ENCODE measurements at regions not wholly inside any gene's neighbourhood (a gene's known extent, or its start where the extent isn't known, plus 50 kb on each side); places are given as distances from the start of the nearest gene placed in this dataset.

DNA sequence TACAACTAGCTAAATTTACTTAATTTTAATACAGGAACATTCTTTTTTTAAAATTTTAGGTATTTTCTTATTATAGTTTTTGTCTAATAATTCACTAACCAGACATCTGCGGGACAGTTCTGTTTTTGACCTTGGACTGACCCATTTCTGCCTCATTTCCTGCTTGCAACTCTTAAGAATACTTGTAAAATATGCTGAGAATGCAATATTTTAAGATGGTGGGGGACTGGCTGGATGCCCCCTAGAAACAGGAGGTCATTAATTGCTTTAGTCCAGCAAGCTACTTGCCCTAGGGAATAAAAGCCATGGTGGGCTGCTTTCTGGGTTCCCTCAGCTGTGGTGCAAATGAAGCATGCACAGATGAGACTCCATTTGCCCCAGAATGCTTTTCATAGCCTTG, 2348.4 kb downstream of the PCDH7 start:
- Histone ChIP-seq H3K27me3 (no peaks in the 10 kb centered on the region), H3K9me3 (peaks cover 10 to 12% of the 10 kb centered on the region in 2 donors), H3K36me3 (no peaks in the 10 kb centered on the region), H3K4me3 (no peak overlapping the region), H3K4me1 (no peaks in the 10 kb centered on the region), H3K27ac (no peak overlapping the region)
- intact Hi-C loops (cut with DNase I; ENCODE audit: low total_unique reads): no loop called here
- TF ChIP-seq, protein P1, sequence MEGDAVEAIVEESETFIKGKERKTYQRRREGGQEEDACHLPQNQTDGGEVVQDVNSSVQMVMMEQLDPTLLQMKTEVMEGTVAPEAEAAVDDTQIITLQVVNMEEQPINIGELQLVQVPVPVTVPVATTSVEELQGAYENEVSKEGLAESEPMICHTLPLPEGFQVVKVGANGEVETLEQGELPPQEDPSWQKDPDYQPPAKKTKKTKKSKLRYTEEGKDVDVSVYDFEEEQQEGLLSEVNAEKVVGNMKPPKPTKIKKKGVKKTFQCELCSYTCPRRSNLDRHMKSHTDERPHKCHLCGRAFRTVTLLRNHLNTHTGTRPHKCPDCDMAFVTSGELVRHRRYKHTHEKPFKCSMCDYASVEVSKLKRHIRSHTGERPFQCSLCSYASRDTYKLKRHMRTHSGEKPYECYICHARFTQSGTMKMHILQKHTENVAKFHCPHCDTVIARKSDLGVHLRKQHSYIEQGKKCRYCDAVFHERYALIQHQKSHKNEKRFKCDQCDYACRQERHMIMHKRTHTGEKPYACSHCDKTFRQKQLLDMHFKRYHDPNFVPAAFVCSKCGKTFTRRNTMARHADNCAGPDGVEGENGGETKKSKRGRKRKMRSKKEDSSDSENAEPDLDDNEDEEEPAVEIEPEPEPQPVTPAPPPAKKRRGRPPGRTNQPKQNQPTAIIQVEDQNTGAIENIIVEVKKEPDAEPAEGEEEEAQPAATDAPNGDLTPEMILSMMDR (IDR thresholded peaks at IDR 0.05): no peak
- no peak for TF ChIP-seq POLR2AphosphoS5 (IDR thresholded peaks at IDR 0.05)
- TF ChIP-seq POLR2A (IDR thresholded peaks at IDR 0.05): no peak
- no peak for DNase-seq (ENCODE audit: low spot score in 2 of 2)

DNA sequence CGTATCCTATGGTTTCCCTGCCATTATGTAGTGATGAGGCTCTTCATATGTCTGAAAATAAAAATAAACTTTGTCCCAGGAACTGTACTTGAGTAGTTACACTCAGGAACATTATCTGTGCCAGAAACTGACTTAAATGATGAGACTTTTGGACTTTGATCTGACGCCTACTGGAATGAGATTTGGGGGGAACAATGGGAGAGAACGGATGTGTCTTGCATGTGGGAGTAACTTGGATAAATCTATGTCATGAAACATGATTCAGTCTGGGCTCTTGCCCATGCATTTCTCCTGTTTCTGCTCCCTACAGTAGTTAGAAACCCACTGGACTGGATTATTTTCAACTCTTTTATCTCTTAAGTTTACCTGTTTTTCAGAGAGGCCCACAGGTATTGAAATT, 2351.4 kb downstream of the PCDH7 start:
- TF ChIP-seq, protein P1 (IDR thresholded peaks at IDR 0.05): no peak
- TF ChIP-seq POLR2AphosphoS5 (IDR thresholded peaks at IDR 0.05) (no peak), POLR2A (IDR thresholded peaks at IDR 0.05) (no peak)
- intact Hi-C loops (cut with DNase I; ENCODE audit: low total_unique reads): no loop called here
- no peak overlapping the region for H3K4me3 ChIP-seq

DNA sequence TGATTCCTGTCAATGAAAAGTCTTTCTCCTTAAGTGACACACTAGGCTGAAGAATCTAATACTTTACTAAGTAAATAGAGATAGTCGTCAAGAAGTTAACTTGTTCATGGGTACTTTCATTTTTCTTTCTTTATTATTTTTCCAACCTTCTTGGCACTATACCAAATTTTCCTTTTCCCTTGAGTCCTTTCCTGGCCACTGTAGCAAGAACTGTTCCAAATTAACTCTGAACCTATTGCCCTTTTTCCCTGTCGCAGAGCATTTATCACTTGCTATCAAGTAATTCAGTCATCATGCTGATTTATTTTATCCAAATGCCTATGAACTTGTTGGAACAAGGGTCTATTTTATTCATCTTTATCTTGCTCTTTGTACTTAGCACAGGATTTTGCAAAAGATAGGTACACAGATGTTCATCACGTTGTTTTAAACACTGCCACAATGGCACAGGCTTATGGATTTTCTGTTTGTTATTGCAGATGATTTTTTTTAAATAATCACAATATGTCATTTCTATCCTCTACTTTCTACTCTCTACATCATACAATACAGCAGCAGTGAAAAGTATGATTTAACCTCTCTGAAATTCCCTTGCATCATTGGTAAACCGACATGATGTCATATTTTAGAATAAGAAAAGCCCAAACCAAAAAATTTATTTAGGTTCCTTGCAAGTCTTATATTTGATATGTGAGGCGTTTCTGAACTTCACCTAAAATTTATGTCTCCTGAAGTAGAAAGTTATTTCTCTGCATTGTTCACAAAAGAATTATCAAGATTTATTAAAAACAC, 2352.3 kb downstream of the PCDH7 start:
- no peaks in the 10 kb centered on the region for H3K4me1 ChIP-seq
- no peaks in the 10 kb centered on the region for H3K27me3 ChIP-seq
- H3K4me3 ChIP-seq: no peak overlapping the region
- TF ChIP-seq, protein P1 (IDR thresholded peaks at IDR 0.05): no peak
- no peak for TF ChIP-seq POLR2AphosphoS5 (IDR thresholded peaks at IDR 0.05)
- no peak for TF ChIP-seq POLR2A (IDR thresholded peaks at IDR 0.05)
- peaks cover 10 to 12% of the 10 kb centered on the region in 2 donors for H3K9me3 ChIP-seq
- no peaks in the 10 kb centered on the region for H3K36me3 ChIP-seq
- H3K27ac ChIP-seq: no peak overlapping the region
- intact Hi-C loops (cut with DNase I; ENCODE audit: low total_unique reads): no loop called here
- DNase-seq (ENCODE audit: low spot score in 2 of 2): no peak

More for the DNA sequence above, 2351.4 kb downstream of the PCDH7 start:
- H3K27ac ChIP-seq: no peak overlapping the region
- H3K36me3 ChIP-seq: no peaks in the 10 kb centered on the region
- H3K4me1 ChIP-seq: no peaks in the 10 kb centered on the region
- no peaks in the 10 kb centered on the region for H3K27me3 ChIP-seq
- H3K9me3 ChIP-seq: peaks cover 10 to 12% of the 10 kb centered on the region in 2 donors
- DNase-seq (ENCODE audit: low spot score in 2 of 2): no peak

DNA sequence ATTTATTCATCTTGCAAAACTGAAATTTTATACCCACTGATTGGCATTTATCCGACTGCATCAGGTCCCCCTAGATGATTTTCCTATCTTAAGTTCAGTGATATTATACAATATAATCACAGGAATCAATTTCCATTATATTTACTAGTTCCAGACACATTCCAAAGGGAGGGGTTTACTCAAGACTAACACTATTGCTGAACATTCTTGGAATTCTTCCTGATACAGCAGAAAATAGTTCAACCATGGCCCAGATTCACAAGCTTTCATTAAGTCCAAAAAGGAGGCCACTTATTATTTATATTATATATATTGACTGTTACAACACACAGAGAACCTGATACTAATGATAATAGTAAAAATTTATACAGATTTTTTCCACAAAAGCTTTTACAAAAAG, 2353.6 kb downstream of the PCDH7 start:
- no peak for DNase-seq (ENCODE audit: low spot score in 2 of 2)
- Histone ChIP-seq H3K9me3 (peaks cover 7 to 10% of the 10 kb centered on the region in 2 donors), H3K27ac (no peak overlapping the region), H3K27me3 (no peaks in the 10 kb centered on the region), H3K36me3 (no peaks in the 10 kb centered on the region), H3K4me3 (no peak overlapping the region), H3K4me1 (no peaks in the 10 kb centered on the region)
- intact Hi-C loops (cut with DNase I; ENCODE audit: low total_unique reads): no loop called here
- TF ChIP-seq POLR2A (IDR thresholded peaks at IDR 0.05): no peak
- no peak for TF ChIP-seq POLR2AphosphoS5 (IDR thresholded peaks at IDR 0.05)
- TF ChIP-seq, protein P1 (IDR thresholded peaks at IDR 0.05): no peak

DNA sequence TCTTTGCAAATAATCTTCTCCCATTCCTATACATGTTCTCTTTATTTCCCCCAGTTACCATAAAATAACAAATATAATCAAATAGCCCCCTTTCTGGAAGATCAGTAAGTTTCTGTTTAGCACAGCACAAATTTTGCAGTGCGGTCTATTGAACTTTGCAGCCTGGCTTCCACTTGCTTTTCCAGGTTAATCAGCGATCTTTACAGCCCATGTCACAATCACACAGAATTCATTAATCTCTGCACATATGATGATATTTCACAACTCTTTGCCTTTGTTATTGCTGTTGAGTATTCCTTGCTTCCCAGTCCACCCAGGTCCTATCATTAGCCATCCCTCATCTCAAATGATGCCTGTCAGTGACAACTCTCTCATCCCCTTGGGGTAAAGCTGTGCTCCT, 2358.0 kb downstream of the PCDH7 start:
- Histone ChIP-seq H3K36me3 (no peaks in the 10 kb centered on the region), H3K27ac (no peak overlapping the region), H3K9me3 (no peaks in the 10 kb centered on the region), H3K27me3 (no peaks in the 10 kb centered on the region), H3K4me3 (no peak overlapping the region), H3K4me1 (no peaks in the 10 kb centered on the region)
- DNase-seq (ENCODE audit: low spot score in 2 of 2): no peak
- intact Hi-C loops (cut with DNase I; ENCODE audit: low total_unique reads): no loop called here
- TF ChIP-seq POLR2A (IDR thresholded peaks at IDR 0.05): no peak
- TF ChIP-seq, protein P1 (IDR thresholded peaks at IDR 0.05): no peak
- TF ChIP-seq POLR2AphosphoS5 (IDR thresholded peaks at IDR 0.05): no peak
